ENCODE measurements at regions not wholly inside any gene's neighbourhood (a gene's known extent, or its start where the extent isn't known, plus 50 kb on each side); places are given as distances from the start of the nearest gene placed in this dataset.

GRCh38 chr21:16145479-16145878 lies 415.7 kb downstream of the USP25 start:
- no peak overlapping the region for H3K4me3 ChIP-seq (ENCODE audit: low read length)
- DNase-seq (ENCODE audit: low read depth): no peak
- TF ChIP-seq, protein P1, sequence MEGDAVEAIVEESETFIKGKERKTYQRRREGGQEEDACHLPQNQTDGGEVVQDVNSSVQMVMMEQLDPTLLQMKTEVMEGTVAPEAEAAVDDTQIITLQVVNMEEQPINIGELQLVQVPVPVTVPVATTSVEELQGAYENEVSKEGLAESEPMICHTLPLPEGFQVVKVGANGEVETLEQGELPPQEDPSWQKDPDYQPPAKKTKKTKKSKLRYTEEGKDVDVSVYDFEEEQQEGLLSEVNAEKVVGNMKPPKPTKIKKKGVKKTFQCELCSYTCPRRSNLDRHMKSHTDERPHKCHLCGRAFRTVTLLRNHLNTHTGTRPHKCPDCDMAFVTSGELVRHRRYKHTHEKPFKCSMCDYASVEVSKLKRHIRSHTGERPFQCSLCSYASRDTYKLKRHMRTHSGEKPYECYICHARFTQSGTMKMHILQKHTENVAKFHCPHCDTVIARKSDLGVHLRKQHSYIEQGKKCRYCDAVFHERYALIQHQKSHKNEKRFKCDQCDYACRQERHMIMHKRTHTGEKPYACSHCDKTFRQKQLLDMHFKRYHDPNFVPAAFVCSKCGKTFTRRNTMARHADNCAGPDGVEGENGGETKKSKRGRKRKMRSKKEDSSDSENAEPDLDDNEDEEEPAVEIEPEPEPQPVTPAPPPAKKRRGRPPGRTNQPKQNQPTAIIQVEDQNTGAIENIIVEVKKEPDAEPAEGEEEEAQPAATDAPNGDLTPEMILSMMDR (conservative IDR thresholded peaks at IDR 0.05; ENCODE audit: low read length): no peak

DNA sequence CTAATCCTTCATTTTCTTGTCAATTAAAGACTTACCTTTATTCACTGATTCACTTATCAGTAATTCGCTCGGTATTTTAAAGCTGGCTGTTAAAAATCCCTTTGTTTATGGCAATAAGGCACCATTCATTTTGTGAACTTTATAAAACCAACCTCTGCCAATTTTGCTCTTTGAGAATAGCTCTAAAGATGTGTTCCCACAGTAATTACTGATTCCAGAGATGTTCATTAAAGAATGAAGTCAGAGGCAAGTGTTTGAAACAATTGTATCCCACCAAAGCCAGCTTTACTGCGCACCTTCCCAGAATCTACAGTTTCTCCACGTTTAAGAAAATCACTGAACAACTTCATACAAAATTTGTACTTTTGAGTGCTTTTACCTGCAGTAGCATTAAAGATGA lies 424.5 kb downstream of the USP25 start:
- TF ChIP-seq, protein P1 (conservative IDR thresholded peaks at IDR 0.05; ENCODE audit: low read length): no peak
- no peak for DNase-seq (ENCODE audit: low read depth)
- no peak overlapping the region for H3K4me3 ChIP-seq (ENCODE audit: low read length)

GRCh38 chr21:16154951-16155635 lies 425.3 kb downstream of the USP25 start:
- no peak overlapping the region for H3K4me3 ChIP-seq (ENCODE audit: low read length)
- TF ChIP-seq, protein P1 (conservative IDR thresholded peaks at IDR 0.05; ENCODE audit: low read length): no peak
- no peak for DNase-seq (ENCODE audit: low read depth)

- no peak for DNase-seq (ENCODE audit: low read depth)
- TF ChIP-seq, protein P1 (conservative IDR thresholded peaks at IDR 0.05; ENCODE audit: low read length): no peak
- no peak overlapping the region for H3K4me3 ChIP-seq (ENCODE audit: low read length)
Observed at GRCh38 chr21:16156841-16157489, 427.2 kb downstream of the USP25 start.

DNA sequence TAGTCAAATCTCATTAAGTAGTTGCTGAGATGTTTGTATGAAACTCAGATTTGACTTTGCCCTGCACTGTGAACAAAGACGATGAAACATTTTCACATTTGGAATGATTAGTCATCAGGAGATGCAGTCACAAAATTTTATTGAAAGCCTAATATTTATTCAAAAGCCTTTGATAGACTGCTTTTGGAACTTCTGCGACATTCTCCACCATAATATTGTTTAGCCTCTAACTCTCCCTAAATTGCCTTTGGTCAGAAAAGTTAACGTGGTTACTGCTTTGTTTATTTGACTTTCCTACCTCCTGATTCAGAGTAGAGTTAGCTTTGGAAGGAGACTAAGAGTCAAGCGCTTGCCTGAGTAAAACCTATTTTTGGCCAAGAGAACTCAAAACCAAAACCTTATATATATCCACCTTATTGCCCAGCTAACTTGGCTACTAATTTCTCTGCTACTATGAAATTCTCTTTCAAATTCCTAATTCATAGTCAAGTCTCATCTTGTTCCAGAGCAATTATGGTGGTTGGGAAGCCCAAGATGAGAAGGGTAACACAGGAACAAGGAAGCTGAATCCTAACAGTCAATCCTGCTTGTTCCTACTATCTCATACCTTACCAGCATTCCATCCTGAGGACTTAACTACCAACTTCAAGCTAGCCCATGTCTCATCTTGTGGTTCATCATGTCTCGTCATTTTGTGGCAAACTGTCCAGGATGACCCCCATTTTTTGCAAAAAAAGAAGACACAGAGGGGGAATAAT lies 429.6 kb downstream of the USP25 start:
- TF ChIP-seq, protein P1 (conservative IDR thresholded peaks at IDR 0.05; ENCODE audit: low read length): no peak

GRCh38 chr21:16159971-16160350 lies 430.2 kb downstream of the USP25 start:
- TF ChIP-seq, protein P1 (conservative IDR thresholded peaks at IDR 0.05; ENCODE audit: low read length): no peak
- no peak for DNase-seq (ENCODE audit: low read depth)

More for the DNA sequence above, 429.6 kb downstream of the USP25 start:
- H3K4me3 ChIP-seq (ENCODE audit: low read length): no peak overlapping the region
- no peak for DNase-seq (ENCODE audit: low read depth)

More at GRCh38 chr21:16159971-16160350, 430.2 kb downstream of the USP25 start:
- no peak overlapping the region for H3K4me3 ChIP-seq (ENCODE audit: low read length)

Data from AG10803 (cell line).